K562 (cell line): ENCODE measurements at regions not wholly inside any gene's neighbourhood (a gene's known extent, or its start where the extent isn't known, plus 50 kb on each side); places are given as distances from the start of the nearest gene placed in this dataset.

Source experiments
- ATAC-seq: fragments of 200-7000 bp; cut with Tn5 transposase; 3 replicates; pipeline ENCODE4 v1.9.1; 2020; ENCODE audit warnings: moderate library complexity
- BruUV-seq: library from RNA; stranded (reverse); fragments of 400-500 nt; replicated peaks from 2 replicates; lab custom pipeline; 2021; lab: Mats Ljungman, UMichigan
- CTCF ChIA-PET: fragments of 300-600 bp; formaldehyde crosslinking; extraction: SDS; loops from one replicate; lab custom pipeline; 2021; ENCODE audit warnings: low intra/inter-chr PET ratio; lab: Yijun Ruan, JAX
- POLR2A ChIA-PET: fragments of 300-600, 350-650 bp; sonication (Branson Sonifier 250); formaldehyde crosslinking; extraction: SDS; loops from one replicate; lab custom pipeline; 2021; ENCODE audit warnings: antibody characterized with exemption, inconsistent platforms; lab: Yijun Ruan, JAX
- DNase-seq, 4 experiments: peaks; one replicate each; pipeline versions ENCODE4 v3.0.0 to v3.0.0-alpha.2; 2011 to 2018; ENCODE audit warnings: low spot score in 3 of 4, mixed read lengths in 3 of 4; ENCODE audit errors: extremely low read depth in 1 of 4
- FAIRE-seq: peaks from 2 replicates; lab custom pipeline; 2011; peaks lifted over from hg19 to GRCh38; lab: Jason Lieb, UNC
- H2AFZ ChIP-seq: 2 replicates; pipeline ENCODE4 v1.6.0; 2011; ENCODE audit warnings: low read depth, low read length, control low read depth, inconsistent platforms
- H3K27ac ChIP-seq: fragments of 200-600 bp; 3 replicates; pipeline ENCODE4 v1.8.0; 2011; ENCODE audit warnings: low read depth, mild to moderate bottlenecking, control low read depth, inconsistent platforms, low read length, moderate library complexity, mixed read lengths; ENCODE audit errors: extremely low read depth
- H3K27me3 ChIP-seq, 2 experiments: fragments of 300-600 bp in 1 of 2; 2 replicates in 1 of 2; 3 replicates in 1 of 2; pipeline versions ENCODE4 v1.6.0 to v1.8.0; 2011; ENCODE audit warnings: inconsistent platforms in 2 of 2, low read length in 2 of 2, mild to moderate bottlenecking in 1 of 2, mixed read lengths in 1 of 2, moderate library complexity in 1 of 2; ENCODE audit not compliant: control insufficient read depth in 2 of 2, insufficient read depth in 2 of 2
- H3K36me3 ChIP-seq: fragments of 300-600 bp; 3 replicates; pipeline ENCODE4 v1.8.0; 2011; ENCODE audit warnings: mild to moderate bottlenecking, low read length, inconsistent platforms; ENCODE audit not compliant: control insufficient read depth, insufficient read depth
- H3K4me1 ChIP-seq, 2 experiments: fragments of 200-600 bp in 1 of 2; replicated peaks in 1 of 2; 2 replicates in 1 of 2; 3 replicates in 1 of 2; pipeline versions ENCODE4 v1.5.1 to v1.8.0; 2011; ENCODE audit warnings: inconsistent platforms in 2 of 2, low read length in 2 of 2, mild to moderate bottlenecking in 1 of 2, mixed read lengths in 1 of 2, moderate library complexity in 1 of 2; ENCODE audit not compliant: control insufficient read depth in 2 of 2, insufficient read depth in 2 of 2
- H3K4me2 ChIP-seq: 2 replicates; pipeline ENCODE4 v1.6.1; 2011; ENCODE audit warnings: low read length, control low read depth, inconsistent platforms, mixed read lengths; ENCODE audit not compliant: insufficient read depth
- H3K4me3 ChIP-seq: fragments of 200-600 bp; sonication (generic), shearing (Covaris generic); 2 replicates; pipeline ENCODE4 v1.5.1; 2016; ENCODE audit warnings: control low read depth, inconsistent platforms
- H3K79me2 ChIP-seq: fragments of 200-600 bp; 3 replicates; pipeline ENCODE4 v1.8.0; 2011; ENCODE audit warnings: low read length, inconsistent platforms; ENCODE audit not compliant: control insufficient read depth, insufficient read depth
- H3K9ac ChIP-seq, 2 experiments: 2 replicates each; pipeline versions ENCODE4 v1.6.0 to v1.6.1; 2011; ENCODE audit warnings: low read depth in 2 of 2, low read length in 2 of 2, control low read depth in 1 of 2, inconsistent platforms in 1 of 2, mild to moderate bottlenecking in 1 of 2, mixed read lengths in 1 of 2; ENCODE audit not compliant: insufficient read depth in 1 of 2
- H3K9me1 ChIP-seq: one replicate; pipeline ENCODE4 v1.6.0; 2011; ENCODE audit warnings: inconsistent platforms, mild to moderate bottlenecking, low read length, moderate library complexity; ENCODE audit not compliant: control insufficient read depth, insufficient read depth
- H3K9me3 ChIP-seq: replicated peaks from 2 replicates; pipeline ENCODE4 v1.5.1; 2011; ENCODE audit warnings: low read depth, low read length, inconsistent platforms; ENCODE audit not compliant: control insufficient read depth, insufficient read depth
- H4K20me1 ChIP-seq: replicated peaks from 2 replicates; pipeline ENCODE4 v1.6.1; 2011; ENCODE audit warnings: low read length, inconsistent platforms, mixed read lengths; ENCODE audit not compliant: control insufficient read depth, insufficient read depth
- CBFA2T3 ChIP-seq: fragments of 450-650 bp; IDR thresholded peaks from 2 replicates; pipeline ENCODE4 v1.6.1; 2017
- HNRNPH1 ChIP-seq: fragments of 200-400 bp; formaldehyde crosslinking; optimal IDR thresholded peaks from 2 replicates; pipeline ENCODE3; 2017; ENCODE audit warnings: low read depth, mild to moderate bottlenecking, low read length, moderate library complexity
- HNRNPUL1 ChIP-seq: fragments of 200-400 bp; formaldehyde crosslinking; IDR thresholded peaks from 2 replicates; pipeline ENCODE4 v1.6.1; 2017; ENCODE audit warnings: low read length
- KLF10 ChIP-seq: fragments of 250-450 bp; sonication (Bioruptor Pico); IDR thresholded peaks from 2 replicates; pipeline ENCODE4 v1.6.1; 2021; ENCODE audit warnings: matching md5 sums
- PHF8 ChIP-seq: fragments of 200-600 bp; sonication (generic); IDR thresholded peaks from 2 replicates; pipeline ENCODE4 v1.6.1; 2012; ENCODE audit warnings: mixed run types, mild to moderate bottlenecking, inconsistent platforms, low read length, moderate library complexity, borderline replicate concordance
- SIX5 ChIP-seq, 2 experiments: IDR thresholded peaks; 2 replicates each; pipeline ENCODE4 v1.6.1; 2011; ENCODE audit warnings: low read length in 2 of 2, borderline replicate concordance in 1 of 2, low read depth in 1 of 2, mild to moderate bottlenecking in 1 of 2, moderate library complexity in 1 of 2; ENCODE audit not compliant: insufficient read depth in 1 of 2
- SMAD3 ChIP-seq: fragments of 450-650 bp; formaldehyde crosslinking; conservative IDR thresholded peaks from 2 replicates; pipeline ENCODE4 v1.4.0; 2020; ENCODE audit warnings: mild to moderate bottlenecking
- STAT5A ChIP-seq: IDR thresholded peaks from 2 replicates; pipeline ENCODE4 v1.6.1; 2012; ENCODE audit warnings: low read length, inconsistent platforms, borderline replicate concordance
- TFE3 ChIP-seq: fragments of 450-650 bp; formaldehyde crosslinking; IDR thresholded peaks from 2 replicates; pipeline ENCODE4 v1.4.0; 2020; ENCODE audit warnings: mild to moderate bottlenecking, mixed read lengths
- TRIM28 ChIP-seq: fragments of 450-650 bp; IDR thresholded peaks from 2 replicates; pipeline ENCODE4 v1.6.1; 2017
- ZNF232 ChIP-seq: sonication (generic); formaldehyde crosslinking; IDR thresholded peaks from 2 replicates; pipeline ENCODE4 v1.8.0; 2022; ENCODE audit warnings: mild to moderate bottlenecking, missing genetic modification reagents
- WGBS: fragments of 100-300 bp; shearing (Covaris generic); methylation state at CpG from one replicate; pipeline ENCODE4 v1.1.6; 2016; ENCODE audit warnings: low coverage, mixed read lengths; ENCODE audit not compliant: insufficient coverage; ENCODE audit errors: missing lambda C conversion rate; 5-methylcytosine and 5-hydroxymethylcytosine counted together
- in situ Hi-C: fragments of 300-500 bp; cut with MboI; formaldehyde crosslinking; loops from 4 replicates; pipeline ENCODE4 v1.15.0; 2018; ENCODE audit warnings: inconsistent platforms, mixed read lengths
- intact Hi-C: fragments of 100-400 bp; cut with micrococcal nuclease; formaldehyde crosslinking; loops from 2 replicates; pipeline ENCODE4 v1.14.2; 2022

GRCh38 chr12:90098132-90098779 lies 389.6 kb upstream of the ATP2B1 start:
- H3K79me2 ChIP-seq, result no peaks in the 10 kb centered on the region
- H3K9me1 ChIP-seq, result no peaks in the 10 kb centered on the region
- H3K9ac ChIP-seq, result no peak overlapping the region
- intact Hi-C loops, result no loop called here
- H3K4me1 ChIP-seq, result no peaks in the 10 kb centered on the region
- WGBS, result 3% methylated on average over 2 of the region's 2 CpGs
- ATAC-seq (no peak), DNase-seq (no peak), FAIRE-seq (no peak)
- H3K4me3 ChIP-seq, result no peak overlapping the region
- no peaks in the 10 kb centered on the region for H3K9me3 ChIP-seq
- no peaks in the 10 kb centered on the region for H4K20me1 ChIP-seq
- ChIA-PET CTCF (no interaction called here), POLR2A (no interaction called here)
- H3K36me3 ChIP-seq, result no peaks in the 10 kb centered on the region
- in situ Hi-C loops, result loop anchor here (5.0 kb wide), 1 partner anchor 551 kb away; no protein-coding TSS in a partner anchor
- no TSS peak for BruUV-seq
- no peaks in the 10 kb centered on the region for H3K27me3 ChIP-seq
- H2AFZ ChIP-seq, result no peak overlapping the region
- H3K4me2 ChIP-seq, result no peak overlapping the region
- no peak for TF ChIP-seq SMAD3 (CRISPR knock-in tag)
- no peak for TF ChIP-seq ZNF232
- no peak for TF ChIP-seq TRIM28
- TF ChIP-seq STAT5A, result no peak
- no peak for TF ChIP-seq HNRNPH1
- no peak for TF ChIP-seq PHF8
- no peak overlapping the region for H3K27ac ChIP-seq

GRCh38 chr12:90091809-90092208 lies 383.2 kb upstream of the ATP2B1 start:
- H4K20me1 ChIP-seq, result no peaks in the 10 kb centered on the region
- no peaks in the 10 kb centered on the region for H3K36me3 ChIP-seq
- FAIRE-seq (no peak), DNase-seq (no peak), ATAC-seq (no peak)
- no peak overlapping the region for H3K9ac ChIP-seq
- no peaks in the 10 kb centered on the region; a peak in 1 of 5 replicates for H3K4me1 ChIP-seq
- H3K9me1 ChIP-seq, result no peaks in the 10 kb centered on the region
- ChIA-PET POLR2A (no interaction called here), CTCF (no interaction called here)
- no TSS peak for BruUV-seq
- no peaks in the 10 kb centered on the region for H3K9me3 ChIP-seq
- no peaks in the 10 kb centered on the region for H3K27me3 ChIP-seq
- no peak overlapping the region for H3K4me3 ChIP-seq
- 3% methylated on average over 3 of the region's 3 CpGs for WGBS
- intact Hi-C loops (no loop called here), in situ Hi-C loops (no loop called here)
- no peak overlapping the region for H3K4me2 ChIP-seq
- H3K79me2 ChIP-seq, result no peaks in the 10 kb centered on the region
- H3K27ac ChIP-seq, result no peak overlapping the region
- no peak overlapping the region for H2AFZ ChIP-seq
- TF ChIP-seq HNRNPUL1 (no peak), SIX5 (IDR thresholded peaks at IDR 0.05; ENCODE audit: borderline replicate concordance in 1 of 2, insufficient read depth in 1 of 2, low read depth in 1 of 2, low read length in 2 of 2) (no peak), CBFA2T3 (no peak), TFE3 (no peak), KLF10 (CRISPR knock-in tag) (no peak)
